ENCODE measurements at regions not wholly inside any gene's neighbourhood (a gene's known extent, or its start where the extent isn't known, plus 50 kb on each side); places are given as distances from the start of the nearest gene placed in this dataset.

DNA sequence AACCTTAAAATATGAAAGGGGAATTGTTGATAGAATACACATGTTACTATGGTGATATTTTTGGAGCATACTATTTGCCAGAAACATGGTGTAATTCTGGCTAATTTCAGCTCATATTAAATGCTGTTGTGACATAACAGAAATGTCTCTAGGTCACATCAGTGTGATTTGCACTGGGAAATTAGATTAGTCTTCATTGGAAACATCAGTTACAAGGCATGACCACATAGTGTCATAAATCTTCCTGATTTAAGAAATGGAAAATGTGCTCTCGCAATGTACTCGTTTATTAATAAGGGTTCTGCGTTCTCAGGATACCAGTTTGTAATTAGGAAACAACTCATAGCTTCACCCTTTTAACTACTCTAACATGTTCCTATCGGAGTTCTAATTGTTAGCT, 72.9 kb upstream of the GYPA start:
- Mint-ChIP-seq H3K4me1 (no peaks in the 10 kb centered on the region), H3K9me3 (peaks cover 5% of the 10 kb centered on the region), H3K4me3 (no peak overlapping the region), H3K27ac (ENCODE audit: unreplicated experiment) (no peak overlapping the region), H3K27me3 (ENCODE audit: low read depth) (no peaks in the 10 kb centered on the region), H3K36me3 (ENCODE audit: low read depth) (no peaks in the 10 kb centered on the region)
- no peak for DNase-seq (ENCODE audit: low read depth, low spot score)
- TF ChIP-seq, protein P1, sequence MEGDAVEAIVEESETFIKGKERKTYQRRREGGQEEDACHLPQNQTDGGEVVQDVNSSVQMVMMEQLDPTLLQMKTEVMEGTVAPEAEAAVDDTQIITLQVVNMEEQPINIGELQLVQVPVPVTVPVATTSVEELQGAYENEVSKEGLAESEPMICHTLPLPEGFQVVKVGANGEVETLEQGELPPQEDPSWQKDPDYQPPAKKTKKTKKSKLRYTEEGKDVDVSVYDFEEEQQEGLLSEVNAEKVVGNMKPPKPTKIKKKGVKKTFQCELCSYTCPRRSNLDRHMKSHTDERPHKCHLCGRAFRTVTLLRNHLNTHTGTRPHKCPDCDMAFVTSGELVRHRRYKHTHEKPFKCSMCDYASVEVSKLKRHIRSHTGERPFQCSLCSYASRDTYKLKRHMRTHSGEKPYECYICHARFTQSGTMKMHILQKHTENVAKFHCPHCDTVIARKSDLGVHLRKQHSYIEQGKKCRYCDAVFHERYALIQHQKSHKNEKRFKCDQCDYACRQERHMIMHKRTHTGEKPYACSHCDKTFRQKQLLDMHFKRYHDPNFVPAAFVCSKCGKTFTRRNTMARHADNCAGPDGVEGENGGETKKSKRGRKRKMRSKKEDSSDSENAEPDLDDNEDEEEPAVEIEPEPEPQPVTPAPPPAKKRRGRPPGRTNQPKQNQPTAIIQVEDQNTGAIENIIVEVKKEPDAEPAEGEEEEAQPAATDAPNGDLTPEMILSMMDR (conservative IDR thresholded peaks at IDR 0.05): no peak

DNA sequence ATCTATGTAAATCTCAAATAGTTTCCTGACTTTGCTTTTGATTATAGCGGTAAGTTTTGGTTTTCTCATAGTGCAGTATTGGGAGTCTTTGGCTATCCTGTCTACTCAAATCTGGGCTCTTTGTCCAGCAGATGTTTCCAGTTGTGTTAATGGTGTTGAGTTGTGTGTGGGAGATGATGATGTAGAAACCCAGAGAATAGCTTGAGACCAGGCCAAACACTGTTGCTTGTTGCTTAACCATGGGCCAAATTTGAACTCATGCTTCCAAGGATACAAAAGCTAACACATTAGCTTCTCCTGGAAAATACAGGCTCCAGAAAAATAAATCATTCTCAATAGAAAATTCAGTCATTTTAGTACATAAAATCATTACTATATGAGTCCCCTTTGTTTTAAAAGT, 82.6 kb upstream of the GYPA start:
- Mint-ChIP-seq H3K27ac (ENCODE audit: unreplicated experiment) (no peak overlapping the region), H3K4me3 (no peak overlapping the region), H3K36me3 (ENCODE audit: low read depth) (no peaks in the 10 kb centered on the region), H3K9me3 (peaks cover 4% of the 10 kb centered on the region), H3K27me3 (ENCODE audit: low read depth) (no peaks in the 10 kb centered on the region), H3K4me1 (peaks cover 4% of the 10 kb centered on the region)
- TF ChIP-seq, protein P1 (conservative IDR thresholded peaks at IDR 0.05): no peak
- no peak for DNase-seq (ENCODE audit: low read depth, low spot score)

DNA sequence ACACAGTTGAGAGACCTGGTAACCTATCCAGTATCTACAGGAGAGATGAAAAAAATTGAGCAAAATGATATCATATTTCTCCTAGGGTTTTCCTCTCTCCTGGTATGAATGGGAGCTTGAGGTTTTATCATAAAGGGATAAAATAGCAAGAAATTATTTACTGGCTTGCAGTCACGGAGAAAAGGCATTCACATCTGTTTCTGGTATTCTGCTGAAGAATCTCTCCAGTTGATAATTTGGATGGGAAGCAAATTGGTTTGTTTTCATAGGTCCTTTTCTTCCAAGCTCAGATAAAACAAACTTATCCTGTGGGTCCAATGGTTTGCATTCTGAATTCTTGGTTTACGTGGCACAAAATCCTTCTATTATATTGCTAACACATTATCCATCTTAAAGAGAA, 83.1 kb upstream of the GYPA start:
- H3K27ac Mint-ChIP-seq (ENCODE audit: unreplicated experiment): no peak overlapping the region
- H3K27me3 Mint-ChIP-seq (ENCODE audit: low read depth): no peaks in the 10 kb centered on the region
- TF ChIP-seq, protein P1 (conservative IDR thresholded peaks at IDR 0.05): no peak
- peaks cover 4% of the 10 kb centered on the region for H3K4me1 Mint-ChIP-seq
- H3K9me3 Mint-ChIP-seq: peaks cover 3% of the 10 kb centered on the region
- no peak overlapping the region for H3K4me3 Mint-ChIP-seq
- DNase-seq (ENCODE audit: low read depth, low spot score): no peak
- no peaks in the 10 kb centered on the region for H3K36me3 Mint-ChIP-seq (ENCODE audit: low read depth)

DNA sequence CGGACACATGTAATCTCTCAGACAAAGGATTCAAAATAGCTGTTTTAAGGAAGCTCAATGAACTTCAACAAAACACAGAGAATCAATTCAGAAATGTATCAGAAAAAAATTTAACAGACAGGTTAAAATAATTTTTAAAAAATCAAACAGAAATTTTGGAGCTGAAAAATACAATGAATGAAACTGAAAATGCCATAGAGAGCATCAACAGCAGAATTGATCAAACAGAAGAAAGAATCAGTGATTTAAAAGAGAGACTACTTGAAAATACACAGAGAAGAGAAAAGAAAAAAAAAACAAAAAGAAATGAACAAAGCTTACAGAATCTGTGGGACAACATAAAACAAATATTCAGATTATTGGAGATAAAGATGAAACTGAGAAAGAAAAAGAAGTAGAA, 118.8 kb upstream of the GYPA start:
- Mint-ChIP-seq H3K4me3 (no peak overlapping the region), H3K27ac (ENCODE audit: unreplicated experiment) (no peak overlapping the region), H3K36me3 (ENCODE audit: low read depth) (peaks cover 3% of the 10 kb centered on the region), H3K9me3 (peaks cover 12% of the 10 kb centered on the region), H3K27me3 (ENCODE audit: low read depth) (no peaks in the 10 kb centered on the region), H3K4me1 (no peaks in the 10 kb centered on the region)
- DNase-seq (ENCODE audit: low read depth, low spot score): no peak
- TF ChIP-seq, protein P1 (conservative IDR thresholded peaks at IDR 0.05): no peak

DNA sequence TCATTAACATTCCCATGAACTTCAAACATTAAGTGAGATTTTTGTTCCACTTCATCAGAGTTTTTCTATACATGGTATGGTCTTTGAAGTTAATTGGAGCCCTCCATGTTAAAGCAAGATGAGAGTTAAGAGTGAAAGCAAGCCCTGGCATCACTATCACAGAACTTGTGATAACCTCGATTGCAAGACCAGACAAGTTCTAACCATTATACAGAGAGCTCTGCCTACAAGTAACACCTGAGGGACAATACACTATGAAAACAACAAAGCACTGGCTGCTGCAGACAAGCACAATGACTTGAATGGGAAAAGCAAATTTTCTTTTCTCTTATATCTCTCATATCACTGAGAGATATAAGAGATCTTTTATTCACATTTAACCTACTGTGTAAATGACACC, 126.6 kb upstream of the GYPA start:
- H3K36me3 Mint-ChIP-seq (ENCODE audit: low read depth): no peaks in the 10 kb centered on the region
- no peaks in the 10 kb centered on the region for H3K9me3 Mint-ChIP-seq
- H3K27me3 Mint-ChIP-seq (ENCODE audit: low read depth): no peaks in the 10 kb centered on the region
- no peaks in the 10 kb centered on the region for H3K4me1 Mint-ChIP-seq
- no peak for DNase-seq (ENCODE audit: low read depth, low spot score)
- no peak overlapping the region for H3K4me3 Mint-ChIP-seq
- TF ChIP-seq, protein P1 (conservative IDR thresholded peaks at IDR 0.05): no peak
- H3K27ac Mint-ChIP-seq (ENCODE audit: unreplicated experiment): no peak overlapping the region

DNA sequence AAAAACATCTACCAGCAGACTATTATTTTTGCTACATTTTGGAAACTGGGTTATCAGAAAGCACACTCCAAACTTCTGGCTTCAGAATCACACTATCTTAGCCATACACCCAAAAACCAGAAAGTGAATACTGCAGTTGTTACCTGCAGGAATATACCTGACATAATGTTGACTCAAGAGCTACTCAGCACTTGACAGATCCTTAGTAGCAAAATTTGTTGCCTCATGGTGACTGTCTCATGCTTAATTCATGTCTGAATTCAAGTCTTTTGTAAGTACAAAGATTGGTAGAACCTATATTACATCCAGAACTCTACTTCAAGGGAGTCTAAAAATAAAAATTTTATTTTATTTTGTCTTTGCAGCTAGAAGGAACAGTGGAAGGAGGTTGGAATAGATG, 140.2 kb upstream of the GYPA start:
- no peak overlapping the region for H3K27ac Mint-ChIP-seq (ENCODE audit: unreplicated experiment)
- no peak overlapping the region for H3K4me3 Mint-ChIP-seq
- no peak for DNase-seq (ENCODE audit: low read depth, low spot score)
- no peaks in the 10 kb centered on the region for H3K9me3 Mint-ChIP-seq
- no peaks in the 10 kb centered on the region for H3K27me3 Mint-ChIP-seq (ENCODE audit: low read depth)
- H3K36me3 Mint-ChIP-seq (ENCODE audit: low read depth): no peaks in the 10 kb centered on the region
- TF ChIP-seq, protein P1 (conservative IDR thresholded peaks at IDR 0.05): no peak
- no peaks in the 10 kb centered on the region for H3K4me1 Mint-ChIP-seq

Data from neural crest cell (in vitro differentiated cells).